HEK293 (cell line): ENCODE measurements at regions not wholly inside any gene's neighbourhood (a gene's known extent, or its start where the extent isn't known, plus 50 kb on each side); places are given as distances from the start of the nearest gene placed in this dataset.

Experiments
- CTCF ChIA-PET: fragments of 350-600 bp; formaldehyde crosslinking; extraction: SDS; loops from one replicate; lab custom pipeline; 2021; ENCODE audit warnings: antibody characterized with exemption; lab: Yijun Ruan, JAX
- POLR2A ChIA-PET: fragments of 300-600 bp; formaldehyde crosslinking; extraction: SDS; loops from one replicate; lab custom pipeline; 2020; ENCODE audit warnings: antibody characterized with exemption, inconsistent platforms; lab: Yijun Ruan, JAX
- H3K27ac ChIP-seq: fragments of 200-500 bp; sonication (Bioruptor generic); 2 replicates; pipeline ENCODE4 v1.5.1; 2014; ENCODE audit warnings: low read depth, low read length, control low read depth, inconsistent platforms; ENCODE audit errors: extremely low read depth
- H3K36me3 ChIP-seq, 2 experiments: fragments of 200-500 bp in 1 of 2; sonication (Bioruptor generic) in 1 of 2; 1 replicate in 1 of 2; 2 replicates in 1 of 2; pipeline ENCODE4 v1.5.1; 2014 to 2017; ENCODE audit warnings: inconsistent platforms in 2 of 2, low read length in 2 of 2; ENCODE audit not compliant: control insufficient read depth in 2 of 2, insufficient read depth in 1 of 2
- H3K4me1 ChIP-seq: fragments of 200-500 bp; sonication (Bioruptor generic); 2 replicates; pipeline ENCODE4 v1.5.1; 2014; ENCODE audit warnings: mild to moderate bottlenecking, low read length, inconsistent platforms; ENCODE audit not compliant: control insufficient read depth, insufficient read depth
- H3K4me3 ChIP-seq: 2 replicates; pipeline ENCODE4 v1.5.1; 2011; ENCODE audit warnings: low read depth, mild to moderate bottlenecking, control low read depth, low read length, moderate library complexity
- H3K9me3 ChIP-seq: fragments of 200-500 bp; sonication (Bioruptor generic); 2 replicates; pipeline ENCODE4 v1.5.1; 2014; ENCODE audit warnings: low read depth, low read length, inconsistent platforms; ENCODE audit not compliant: control insufficient read depth, insufficient read depth
- BCL6B ChIP-seq: fragments of 450-650 bp; formaldehyde crosslinking; IDR thresholded peaks from 2 replicates; pipeline ENCODE4 v1.5.1; 2017; ENCODE audit warnings: missing biosample characterization, missing genetic modification characterization
- KLF1 ChIP-seq: fragments of 450-650 bp; formaldehyde crosslinking; IDR thresholded peaks from 2 replicates; pipeline ENCODE4 v1.5.1; 2016; ENCODE audit warnings: missing biosample characterization, missing genetic modification characterization
- KLF8 ChIP-seq: fragments of 450-650 bp; formaldehyde crosslinking; IDR thresholded peaks from 2 replicates; pipeline ENCODE4 v1.5.1; 2016; ENCODE audit warnings: missing biosample characterization, missing genetic modification characterization
- PRDM10 ChIP-seq: fragments of 450-650 bp; formaldehyde crosslinking; IDR thresholded peaks from 2 replicates; pipeline ENCODE4 v1.5.1; 2016; ENCODE audit warnings: missing biosample characterization, missing genetic modification characterization
- SCRT1 ChIP-seq: fragments of 450-650 bp; formaldehyde crosslinking; IDR thresholded peaks from 2 replicates; pipeline ENCODE4 v1.5.1; 2016; ENCODE audit warnings: missing biosample characterization, missing genetic modification characterization, borderline replicate concordance
- SP7 ChIP-seq: fragments of 450-650 bp; formaldehyde crosslinking; IDR thresholded peaks from 2 replicates; pipeline ENCODE4 v1.5.1; 2016; ENCODE audit warnings: missing biosample characterization, missing genetic modification characterization
- ZNF311 ChIP-seq: fragments of 450-650 bp; formaldehyde crosslinking; IDR thresholded peaks from 2 replicates; pipeline ENCODE4 v1.5.1; 2017; ENCODE audit warnings: missing biosample characterization, missing genetic modification characterization, borderline replicate concordance
- ZNF391 ChIP-seq: fragments of 450-650 bp; formaldehyde crosslinking; IDR thresholded peaks from 2 replicates; pipeline ENCODE4 v1.5.1; 2016; ENCODE audit warnings: low read depth, missing biosample characterization, missing genetic modification characterization, borderline replicate concordance
- ZNF501 ChIP-seq: fragments of 450-650 bp; formaldehyde crosslinking; IDR thresholded peaks from 2 replicates; pipeline ENCODE4 v1.5.1; 2016; ENCODE audit warnings: missing biosample characterization, missing genetic modification characterization
- ZNF610 ChIP-seq: fragments of 450-650 bp; formaldehyde crosslinking; IDR thresholded peaks from 2 replicates; pipeline ENCODE4 v1.5.1; 2016; ENCODE audit warnings: missing biosample characterization, missing genetic modification characterization, borderline replicate concordance
- ZNF621 ChIP-seq: fragments of 450-650 bp; formaldehyde crosslinking; IDR thresholded peaks from 2 replicates; pipeline ENCODE4 v1.5.1; 2017; ENCODE audit warnings: missing biosample characterization, missing genetic modification characterization
- ZNF660 ChIP-seq: fragments of 450-650 bp; IDR thresholded peaks from 2 replicates; pipeline ENCODE4 v1.5.1; 2018; ENCODE audit warnings: missing biosample characterization, mild to moderate bottlenecking, missing genetic modification characterization
- TF ChIP-seq, protein P1 (sequence below): fragments of 450-650 bp; formaldehyde crosslinking; IDR thresholded peaks from 2 replicates; pipeline ENCODE4 v1.5.1; 2017; ENCODE audit warnings: missing biosample characterization, missing genetic modification characterization
- TF ChIP-seq, protein P2 (sequence below): fragments of 450-650 bp; formaldehyde crosslinking; IDR thresholded peaks from 2 replicates; pipeline ENCODE4 v1.5.1; 2016; ENCODE audit warnings: missing biosample characterization, missing genetic modification characterization

DNA sequence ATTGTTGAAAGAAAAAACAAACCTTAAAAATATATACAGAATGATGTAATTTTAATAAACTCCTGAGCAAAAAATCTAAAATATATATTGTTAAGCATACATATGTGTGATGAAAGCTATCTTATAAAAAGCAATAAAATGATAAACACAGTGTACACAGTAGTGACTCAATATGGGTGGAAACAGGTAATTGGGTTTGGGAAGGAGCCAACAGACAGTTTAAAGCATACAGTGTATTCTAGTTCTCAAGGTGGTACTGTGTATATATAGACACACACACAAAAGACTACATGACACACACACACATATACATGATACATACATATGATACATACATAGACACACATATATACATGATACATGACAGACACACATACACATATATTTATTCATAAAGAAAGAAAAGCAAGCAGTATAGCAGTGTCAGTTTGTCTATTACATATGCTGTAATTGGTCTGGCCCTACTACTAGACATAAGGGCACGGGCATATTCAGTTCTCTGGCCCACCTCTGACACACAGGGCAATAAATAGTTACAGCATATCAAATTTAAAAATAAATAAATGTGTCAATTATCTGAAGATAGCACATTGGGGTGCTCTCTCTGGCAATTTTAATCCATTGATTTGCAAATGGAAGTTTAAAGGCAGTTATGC, 330.2 kb downstream of the S1PR1 start (continued):
- TF ChIP-seq ZNF501 (tag by site-specific recombination) (no peak), PRDM10 (tag by site-specific recombination) (no peak), ZNF621 (no peak)
- TF ChIP-seq, protein P1, sequence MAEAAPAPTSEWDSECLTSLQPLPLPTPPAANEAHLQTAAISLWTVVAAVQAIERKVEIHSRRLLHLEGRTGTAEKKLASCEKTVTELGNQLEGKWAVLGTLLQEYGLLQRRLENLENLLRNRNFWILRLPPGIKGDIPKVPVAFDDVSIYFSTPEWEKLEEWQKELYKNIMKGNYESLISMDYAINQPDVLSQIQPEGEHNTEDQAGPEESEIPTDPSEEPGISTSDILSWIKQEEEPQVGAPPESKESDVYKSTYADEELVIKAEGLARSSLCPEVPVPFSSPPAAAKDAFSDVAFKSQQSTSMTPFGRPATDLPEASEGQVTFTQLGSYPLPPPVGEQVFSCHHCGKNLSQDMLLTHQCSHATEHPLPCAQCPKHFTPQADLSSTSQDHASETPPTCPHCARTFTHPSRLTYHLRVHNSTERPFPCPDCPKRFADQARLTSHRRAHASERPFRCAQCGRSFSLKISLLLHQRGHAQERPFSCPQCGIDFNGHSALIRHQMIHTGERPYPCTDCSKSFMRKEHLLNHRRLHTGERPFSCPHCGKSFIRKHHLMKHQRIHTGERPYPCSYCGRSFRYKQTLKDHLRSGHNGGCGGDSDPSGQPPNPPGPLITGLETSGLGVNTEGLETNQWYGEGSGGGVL = no peak

GRCh38 chr1:101567582-101568189, 330.9 kb downstream of the S1PR1 start:
- ChIA-PET CTCF (interaction anchor here (0.7 to 1.8 kb wide), 10 partner anchors 9 to 1226 kb away, joined by 3 to 25 read pairs (median 4); no protein-coding TSS in a partner anchor), POLR2A (no interaction called here)
- TF ChIP-seq ZNF391 (tag by site-specific recombination) = no peak
- no peak for TF ChIP-seq KLF8
- TF ChIP-seq, protein P2, sequence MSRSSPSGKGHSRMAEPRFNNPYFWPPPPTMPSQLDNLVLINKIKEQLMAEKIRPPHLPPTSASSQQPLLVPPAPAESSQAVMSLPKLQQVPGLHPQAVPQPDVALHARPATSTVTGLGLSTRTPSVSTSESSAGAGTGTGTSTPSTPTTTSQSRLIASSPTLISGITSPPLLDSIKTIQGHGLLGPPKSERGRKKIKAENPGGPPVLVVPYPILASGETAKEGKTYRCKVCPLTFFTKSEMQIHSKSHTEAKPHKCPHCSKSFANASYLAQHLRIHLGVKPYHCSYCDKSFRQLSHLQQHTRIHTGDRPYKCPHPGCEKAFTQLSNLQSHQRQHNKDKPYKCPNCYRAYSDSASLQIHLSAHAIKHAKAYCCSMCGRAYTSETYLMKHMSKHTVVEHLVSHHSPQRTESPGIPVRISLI = no peak
- peak; percentile 34; the same call in 1 of the 2 replicates for TF ChIP-seq ZNF660
- no peak for TF ChIP-seq KLF1 (tag by site-specific recombination)
- TF ChIP-seq BCL6B (tag by site-specific recombination) = no peak
- no peak for TF ChIP-seq ZNF610
- no peak for TF ChIP-seq ZNF311
- TF ChIP-seq SP7 (tag by site-specific recombination) = no peak
- H3K4me3 ChIP-seq = no peak overlapping the region
- no peaks in the 10 kb centered on the region for H3K4me1 ChIP-seq
- H3K9me3 ChIP-seq = no peaks in the 10 kb centered on the region
- no peaks in the 10 kb centered on the region for H3K36me3 ChIP-seq
- no peak overlapping the region for H3K27ac ChIP-seq

DNA sequence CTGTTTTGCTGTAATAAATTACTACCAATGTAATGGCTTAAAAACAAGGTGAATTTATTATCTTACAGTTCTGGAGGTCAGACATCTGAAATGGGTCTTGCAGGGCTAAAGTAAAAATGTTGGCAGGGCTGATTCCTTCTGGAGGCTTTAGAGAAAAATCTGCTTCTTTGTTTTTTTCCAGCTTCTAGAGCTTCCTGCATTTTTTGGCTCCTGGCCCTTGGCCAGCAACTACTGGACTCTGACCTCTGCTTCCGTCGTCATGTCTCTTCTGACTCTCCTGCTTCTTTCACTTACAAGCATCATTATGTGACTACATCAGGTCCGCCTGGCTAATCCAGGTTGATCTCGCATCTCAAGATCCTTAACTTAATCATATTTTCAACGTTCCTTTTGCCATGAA, 350.9 kb downstream of the S1PR1 start:
- TF ChIP-seq SCRT1 = no peak
- CTCF ChIA-PET = no interaction called here
- no peak overlapping the region for H3K4me3 ChIP-seq

More for the DNA sequence above, 350.9 kb downstream of the S1PR1 start:
- H3K36me3 ChIP-seq = no peaks in the 10 kb centered on the region
- no peaks in the 10 kb centered on the region for H3K4me1 ChIP-seq
- H3K27ac ChIP-seq = no peak overlapping the region
- no peaks in the 10 kb centered on the region for H3K9me3 ChIP-seq
- POLR2A ChIA-PET = no interaction called here
